ENCODE measurements at regions not wholly inside any gene's neighbourhood (a gene's known extent, or its start where the extent isn't known, plus 50 kb on each side); places are given as distances from the start of the nearest gene placed in this dataset.
"Not testable (repeated sequence)": the region's sequence is repeated elsewhere in the genome, so short reads cannot be mapped to it uniquely, and the experiment has no call there.

DNA sequence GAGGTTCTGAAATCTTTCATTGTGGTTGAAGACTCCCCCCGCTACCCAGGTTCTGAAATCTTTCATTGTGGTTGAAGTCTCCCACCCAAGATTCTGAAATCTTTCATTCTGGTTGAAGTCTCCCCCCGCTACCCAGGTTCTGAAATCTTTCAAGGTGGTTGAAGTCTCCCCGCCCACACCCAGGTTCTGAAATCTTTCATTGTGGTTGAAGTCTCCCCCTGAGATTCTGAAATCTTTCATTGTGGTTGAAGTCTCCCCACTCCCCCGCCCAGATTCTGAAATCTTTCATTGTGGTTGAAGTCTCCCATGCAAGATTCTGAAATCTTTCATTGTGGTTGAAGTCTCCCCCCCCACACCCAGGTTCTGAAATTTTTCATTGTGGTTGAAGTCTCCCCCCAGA is 916.6 kb downstream of the BRD1 start:
- DNase-seq (ENCODE audit: extremely low read depth in 1 of 2, low read depth in 1 of 2), result not testable (repeated sequence)

DNA sequence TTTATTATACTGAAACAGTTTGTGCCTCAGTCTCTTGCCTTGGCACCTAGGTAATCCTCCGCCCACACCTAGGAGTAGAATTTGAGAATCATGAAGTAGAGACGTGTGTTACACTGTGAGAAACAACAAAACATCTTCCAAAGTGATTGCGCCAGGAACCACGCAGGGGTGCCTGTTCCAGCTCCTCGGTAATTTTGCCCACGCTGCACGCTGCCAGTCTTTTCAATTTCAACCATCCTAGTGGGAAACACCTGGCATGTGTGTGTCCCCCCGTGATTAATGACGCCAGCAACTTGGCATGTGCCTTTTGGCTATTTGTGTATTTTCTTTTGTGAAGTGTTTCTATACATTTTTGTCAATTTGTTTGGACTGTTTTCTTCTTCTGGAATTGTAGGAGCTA is 919.1 kb downstream of the BRD1 start:
- DNase-seq (ENCODE audit: extremely low read depth in 1 of 2, low read depth in 1 of 2), result no peak

DNA sequence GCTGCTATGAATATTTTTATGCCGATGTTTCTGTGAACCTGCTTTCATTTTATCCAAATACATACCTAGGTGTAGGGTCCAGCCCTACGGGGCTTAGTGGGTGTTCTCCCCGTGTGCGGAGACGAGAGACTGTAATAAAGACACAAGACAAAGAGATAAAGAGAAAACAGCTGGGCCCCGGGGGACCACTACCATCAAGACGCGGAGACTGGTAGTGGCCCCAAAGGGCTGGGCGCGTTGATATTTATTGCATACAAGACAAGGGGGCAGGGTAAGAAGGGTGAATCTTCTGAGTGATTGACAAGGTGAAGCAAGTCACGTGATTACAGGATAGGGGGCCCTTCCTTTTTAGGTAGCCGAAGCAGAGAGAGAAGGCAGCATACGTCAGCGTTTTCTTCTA is 920.1 kb downstream of the BRD1 start:
- DNase-seq (ENCODE audit: extremely low read depth in 1 of 2, low read depth in 1 of 2), result no peak

DNA sequence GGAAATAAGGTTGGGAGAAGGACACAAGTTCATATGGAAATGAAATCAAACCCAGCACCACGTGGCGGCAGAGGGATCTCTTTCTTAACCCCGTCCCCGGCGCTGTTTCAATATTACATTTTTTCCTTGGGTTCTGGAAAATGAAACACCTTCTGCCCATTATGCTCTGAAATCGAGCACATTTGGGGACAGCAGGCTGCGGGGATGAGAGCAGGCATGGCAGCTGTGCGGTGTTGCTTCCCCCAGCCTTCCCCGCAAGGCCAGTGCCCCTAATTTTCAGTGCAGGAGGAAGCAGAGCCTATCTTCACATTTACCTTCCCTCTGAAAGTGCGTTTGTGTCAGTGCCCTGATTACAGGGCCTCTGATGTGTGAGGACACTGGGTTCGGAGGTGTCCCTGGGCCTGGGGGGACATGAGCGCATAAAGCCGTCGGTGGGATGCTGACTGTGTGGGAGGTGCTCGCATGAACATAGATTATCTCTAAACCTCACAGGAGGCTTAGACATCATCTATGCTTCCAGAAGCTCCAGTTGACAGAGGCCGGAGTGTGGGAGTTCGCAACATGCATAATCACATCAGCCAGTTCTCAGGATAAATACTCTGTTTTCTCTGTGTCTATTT is 921.3 kb downstream of the BRD1 start:
- no peak for DNase-seq (ENCODE audit: extremely low read depth in 1 of 2, low read depth in 1 of 2)

DNA sequence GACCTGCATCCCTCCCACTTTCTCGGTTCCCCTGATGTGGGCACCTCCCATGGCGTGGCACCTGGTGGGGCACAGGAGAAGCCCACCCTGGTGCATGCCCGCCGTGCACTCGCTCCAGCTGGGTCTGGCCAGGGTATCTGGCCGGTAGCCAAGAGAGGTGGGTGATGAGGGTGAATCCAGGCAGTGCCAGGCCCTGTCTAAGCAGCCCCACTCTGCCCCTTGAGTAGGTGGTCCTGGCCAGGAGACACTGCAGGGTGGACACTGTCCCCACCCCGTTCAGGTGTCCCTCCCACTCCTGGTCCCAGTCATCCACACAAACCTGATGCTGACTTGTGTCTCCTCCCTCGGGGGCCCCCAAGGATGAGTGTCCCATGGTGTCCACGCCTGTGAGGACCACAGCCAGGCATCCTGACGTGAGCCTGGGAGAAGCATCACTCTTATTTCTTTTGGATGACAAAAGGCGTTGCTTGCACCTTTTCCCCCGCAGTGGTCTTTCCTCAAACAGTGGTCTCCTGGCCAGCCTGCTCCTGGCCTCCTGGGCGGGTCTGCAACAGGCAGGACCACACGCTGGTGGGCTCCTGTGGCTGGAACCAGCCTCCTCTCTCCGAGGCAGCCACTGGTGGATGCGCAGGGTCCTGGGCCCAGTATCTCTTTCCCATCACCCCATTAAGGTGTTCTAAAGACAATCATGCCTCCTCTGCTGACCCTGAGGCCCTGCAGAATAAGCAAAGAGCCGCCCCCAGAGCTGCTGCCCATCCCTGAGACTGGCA is 922.3 kb downstream of the BRD1 start:
- no peak for DNase-seq (ENCODE audit: extremely low read depth in 1 of 2, low read depth in 1 of 2)

DNA sequence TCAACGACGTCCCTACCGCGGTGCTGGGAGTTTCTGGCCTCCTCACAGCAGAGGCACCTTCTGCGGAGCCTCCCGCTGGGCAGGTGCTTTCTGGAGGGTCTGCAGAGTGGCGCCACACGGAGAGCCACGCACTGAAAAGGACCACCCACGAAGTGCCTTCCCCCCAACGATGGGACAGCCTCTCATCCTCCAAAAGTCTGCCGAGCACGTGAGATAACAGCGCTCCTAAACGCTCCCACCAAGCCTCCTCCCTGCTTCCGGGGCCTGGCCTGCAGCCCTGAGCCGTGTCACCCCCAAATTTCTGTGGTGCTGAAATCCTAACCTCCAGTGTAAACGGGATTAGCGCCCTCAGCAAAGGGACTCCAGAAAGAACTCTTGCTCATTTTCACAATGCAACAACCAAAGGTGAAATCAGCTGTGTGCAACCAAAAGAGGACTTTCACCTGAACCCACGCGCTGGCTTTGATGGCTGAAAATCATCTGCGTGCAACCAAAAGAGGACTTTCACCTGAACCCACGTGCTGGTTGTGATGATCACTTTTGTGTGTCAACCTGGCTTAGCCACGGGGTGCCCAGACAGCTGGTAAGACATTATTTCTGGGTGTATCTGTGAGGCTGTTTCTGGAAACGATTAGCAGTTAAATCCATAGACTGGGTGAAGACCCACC is 924.6 kb downstream of the BRD1 start:
- DNase-seq (ENCODE audit: extremely low read depth in 1 of 2, low read depth in 1 of 2), result no peak

DNA sequence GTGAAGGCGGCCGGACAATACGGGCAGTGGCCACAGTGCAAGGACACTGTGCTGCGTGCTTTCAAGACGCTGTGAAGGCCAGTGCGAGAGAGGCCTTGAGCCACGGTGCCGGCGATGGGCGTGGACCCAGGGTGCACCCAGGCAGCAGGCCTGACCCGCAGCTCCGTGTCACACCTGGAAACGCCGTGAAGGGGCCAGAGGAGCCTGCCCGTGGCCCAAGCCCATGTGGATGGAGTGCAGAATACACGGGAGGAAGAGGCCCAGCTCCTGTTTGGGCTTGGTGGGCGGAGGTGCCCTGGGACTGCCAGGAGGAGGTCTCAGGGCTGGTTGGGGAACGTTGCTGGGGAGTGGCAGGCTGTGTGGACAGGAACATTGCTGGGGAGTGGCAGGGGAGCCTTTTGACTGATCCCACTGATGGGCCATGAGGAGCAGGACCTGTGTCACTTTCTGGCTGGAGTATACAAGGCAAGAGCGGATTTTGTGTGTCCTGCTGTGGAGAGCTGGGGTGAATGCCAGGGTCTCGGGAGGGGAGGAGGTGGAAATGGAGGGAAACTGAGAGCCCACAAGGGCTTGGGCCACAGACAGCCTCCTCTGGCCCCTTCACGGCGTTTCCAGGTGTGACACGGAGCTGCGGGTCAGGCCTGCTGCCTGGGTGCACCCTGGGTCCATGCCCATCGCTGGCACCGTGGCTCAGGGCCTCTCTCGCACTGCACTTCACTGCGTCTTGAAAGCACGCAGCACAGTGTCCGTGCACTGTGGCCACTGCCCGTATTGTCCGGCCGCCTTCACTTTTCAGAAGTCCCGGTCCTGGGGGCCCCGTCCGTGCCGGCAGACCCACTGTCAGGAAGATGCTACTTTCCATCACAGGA is 925.4 kb downstream of the BRD1 start:
- no peak for DNase-seq (ENCODE audit: extremely low read depth in 1 of 2, low read depth in 1 of 2)

DNA sequence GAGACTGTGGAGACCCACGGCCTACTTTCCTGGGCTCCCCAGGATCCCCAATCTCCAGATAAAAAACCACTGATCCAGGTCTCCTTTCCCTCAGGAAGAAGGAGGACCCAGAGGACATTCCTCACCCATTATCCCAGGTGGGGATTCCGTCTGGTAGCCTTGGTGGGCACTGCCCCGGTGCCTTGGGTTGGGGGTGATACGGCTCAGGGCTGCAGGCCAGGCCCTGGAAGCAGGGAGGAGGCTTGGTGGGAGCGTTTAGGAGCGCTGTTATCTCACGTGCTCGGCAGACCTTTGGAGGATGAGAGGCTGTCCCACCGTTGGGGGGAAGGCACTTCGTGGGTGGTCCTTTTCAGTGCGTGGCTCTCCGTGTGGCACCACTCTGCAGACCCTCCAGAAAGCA is 926.3 kb downstream of the BRD1 start:
- no peak for DNase-seq (ENCODE audit: extremely low read depth in 1 of 2, low read depth in 1 of 2)

DNA sequence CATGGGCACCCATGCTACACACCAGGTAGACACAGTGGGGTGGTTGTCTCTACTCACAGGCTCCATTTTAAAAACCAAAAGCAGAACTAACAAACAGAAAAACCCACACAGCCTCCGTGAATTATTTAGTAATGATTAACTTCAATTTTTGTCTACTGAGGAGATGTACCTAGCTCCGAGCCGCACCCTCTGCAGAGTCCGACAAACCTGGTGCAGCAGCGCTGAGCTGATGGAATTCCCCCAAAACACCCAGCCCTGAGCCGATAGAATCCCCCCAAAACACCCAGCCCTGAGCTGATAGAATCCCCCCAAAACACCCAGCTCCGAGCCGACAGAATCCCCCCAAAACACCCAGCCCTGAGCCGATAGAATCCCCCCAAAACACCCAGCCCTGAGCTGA is 927.0 kb downstream of the BRD1 start:
- no peak for DNase-seq (ENCODE audit: extremely low read depth in 1 of 2, low read depth in 1 of 2)

DNA sequence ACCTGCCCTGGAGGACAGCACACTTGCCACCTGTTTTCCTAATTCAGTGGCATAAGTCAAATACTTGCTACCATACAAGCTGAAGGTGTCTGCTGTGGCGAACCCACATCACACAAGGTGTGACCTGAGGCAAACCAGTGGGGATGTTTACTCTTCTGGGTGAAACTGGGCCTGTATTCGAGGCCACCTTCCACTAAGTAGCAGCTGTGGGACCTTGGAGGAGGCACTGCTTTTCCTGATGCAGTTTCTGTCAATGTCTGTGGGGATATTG is 927.4 kb downstream of the BRD1 start:
- DNase-seq (ENCODE audit: extremely low read depth in 1 of 2, low read depth in 1 of 2), result no peak

DNA sequence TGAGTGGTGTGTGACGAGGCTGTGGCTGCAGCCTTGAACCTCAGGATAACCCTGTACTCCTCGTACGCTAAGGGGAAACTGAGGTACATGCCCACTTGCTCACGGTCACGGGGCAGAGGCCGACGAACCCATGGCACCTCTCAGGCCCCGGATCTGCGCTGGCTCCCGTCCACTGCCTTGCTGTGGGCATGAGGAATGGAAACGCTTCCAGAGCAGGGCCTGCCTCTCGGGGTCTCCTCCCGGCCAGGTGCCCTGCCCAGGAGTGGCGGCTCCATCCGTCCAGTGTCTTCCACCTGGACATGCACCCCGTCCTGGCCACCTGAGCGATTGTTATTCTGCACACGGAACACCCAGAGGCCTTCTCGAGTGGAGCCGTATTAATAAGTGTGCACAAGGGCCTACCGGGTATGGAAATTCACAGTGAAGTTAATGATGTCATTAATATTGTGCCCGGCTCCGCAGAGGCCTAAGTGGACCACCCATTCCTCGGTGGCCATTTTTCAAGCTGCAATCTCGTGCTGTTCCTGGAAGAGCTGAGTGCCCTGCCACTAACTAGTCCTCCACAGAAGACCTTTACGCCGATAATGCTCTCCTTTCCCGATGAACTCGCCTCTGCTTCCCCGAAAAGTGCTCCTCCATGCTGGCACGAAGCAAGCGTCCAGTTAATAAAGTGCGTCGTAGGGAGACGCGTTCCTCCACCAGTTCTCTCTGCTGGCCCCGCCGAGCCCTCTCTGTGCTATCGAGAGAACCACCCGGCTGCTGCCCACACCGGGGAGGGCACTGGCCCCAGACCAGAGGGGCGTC is 927.9 kb downstream of the BRD1 start:
- DNase-seq (ENCODE audit: extremely low read depth in 1 of 2, low read depth in 1 of 2), result no peak

DNA sequence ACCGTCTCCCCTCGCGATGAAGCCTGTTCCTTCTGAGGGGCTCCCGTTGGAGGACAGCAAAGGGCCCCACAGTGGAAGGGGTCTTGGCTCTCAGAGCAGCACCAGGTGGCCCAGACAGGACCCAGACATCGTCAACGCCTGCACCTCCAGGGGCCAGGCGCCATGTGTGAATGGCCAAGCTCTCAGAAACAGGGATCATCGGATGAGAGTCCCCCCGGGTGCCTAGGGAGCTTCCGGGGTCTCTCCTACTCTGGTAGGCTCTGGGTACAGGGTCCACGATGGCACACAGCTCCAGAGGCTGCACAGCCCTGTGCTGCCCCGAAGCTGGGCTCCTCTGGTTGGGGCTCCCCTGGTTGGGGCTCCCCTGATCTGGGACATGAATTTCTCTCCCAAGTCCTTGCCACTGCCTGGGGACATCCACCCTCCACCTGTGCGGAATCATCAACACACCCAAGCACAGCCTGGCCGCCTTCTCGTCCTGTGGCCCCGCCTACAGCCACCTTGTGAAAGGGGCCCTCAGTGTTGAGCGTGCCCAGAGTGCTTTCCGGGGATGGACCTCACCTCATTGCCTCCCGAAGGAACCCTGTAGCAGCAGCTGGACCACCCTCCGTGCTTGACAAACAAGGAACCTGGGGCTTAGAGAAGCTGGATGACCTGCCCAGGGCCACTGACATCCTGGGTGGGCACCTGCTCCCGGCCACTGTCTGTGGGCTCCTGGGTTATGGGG is 929.0 kb downstream of the BRD1 start:
- DNase-seq (ENCODE audit: extremely low read depth in 1 of 2, low read depth in 1 of 2), result no peak

DNA sequence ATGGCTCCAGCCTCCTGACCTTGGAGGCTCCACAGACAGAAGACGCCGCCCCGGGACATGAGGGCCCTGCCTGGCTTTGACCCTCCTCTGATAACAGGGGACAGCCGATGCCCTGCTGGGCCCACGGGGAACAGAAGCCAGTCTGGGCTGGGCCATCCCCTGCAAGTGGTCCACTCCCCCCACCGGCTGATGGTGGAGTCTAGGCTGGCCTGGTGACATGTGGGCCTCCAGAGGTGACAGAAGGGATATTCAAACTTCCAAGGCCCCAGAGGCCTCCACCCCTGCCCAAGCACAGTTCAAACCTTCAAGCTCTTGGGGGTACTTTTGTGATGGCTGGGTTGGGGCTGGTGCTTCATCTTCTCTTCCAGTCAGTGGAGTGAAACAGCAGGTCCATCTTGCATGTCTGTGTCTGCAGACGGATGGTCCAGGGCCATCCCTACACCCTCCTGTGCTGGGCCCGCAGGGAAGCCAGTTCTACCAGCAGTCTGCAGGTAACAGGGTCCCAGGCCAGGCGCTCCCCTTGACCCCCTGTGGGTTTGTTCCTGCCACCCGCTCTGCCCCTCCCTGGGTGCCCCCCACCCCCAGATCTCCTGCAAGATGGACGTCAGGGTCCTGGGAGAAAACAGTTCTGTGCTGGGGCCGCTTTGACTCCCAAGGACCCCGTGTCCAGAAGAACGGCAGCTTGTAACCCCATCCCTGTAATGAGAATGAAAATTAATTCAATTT is 929.9 kb downstream of the BRD1 start:
- no peak for DNase-seq (ENCODE audit: extremely low read depth in 1 of 2, low read depth in 1 of 2)

DNA sequence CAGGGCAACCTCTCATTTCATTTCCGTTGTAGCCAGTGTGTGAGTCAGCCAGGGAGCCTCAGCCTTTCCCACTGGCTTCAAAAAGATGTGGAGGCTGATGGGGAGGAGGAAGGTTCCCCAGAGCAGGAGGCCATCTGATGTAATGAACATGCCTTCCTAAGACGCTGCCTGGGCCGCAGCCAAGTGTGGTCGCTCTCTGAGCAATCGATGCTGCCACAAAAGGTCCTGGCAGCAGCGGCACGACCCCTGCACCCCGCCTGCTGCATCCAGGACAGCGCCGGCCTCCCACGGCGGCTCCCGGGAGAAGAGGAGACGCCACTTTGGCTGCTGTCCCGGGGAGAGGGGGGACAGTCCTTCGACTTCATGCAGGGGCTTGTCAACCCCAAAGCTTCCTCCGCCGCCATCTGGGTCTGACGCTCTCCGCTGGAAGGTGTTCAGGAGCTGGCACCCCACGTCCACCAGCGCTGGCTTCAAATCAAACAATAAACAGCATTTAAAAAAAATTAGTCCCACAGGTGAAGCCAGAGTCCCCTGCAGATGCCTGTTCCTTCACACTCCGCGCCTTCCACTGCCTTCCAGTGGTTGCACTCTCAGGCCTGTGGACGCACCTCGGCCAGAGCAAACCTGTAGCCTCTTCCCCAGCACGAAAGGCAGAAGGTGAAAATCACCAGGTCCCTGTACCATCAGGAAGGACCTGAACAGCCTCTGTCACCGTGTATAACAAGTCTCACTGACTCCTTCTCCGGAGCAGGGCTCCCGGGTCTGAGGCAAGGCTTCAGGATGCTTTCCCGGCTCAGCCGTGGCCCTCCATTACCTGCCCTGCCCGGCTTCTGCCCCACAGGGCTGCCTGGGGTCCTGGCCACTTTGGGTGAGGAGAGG is 930.7 kb downstream of the BRD1 start:
- no peak for DNase-seq (ENCODE audit: extremely low read depth in 1 of 2, low read depth in 1 of 2)

DNA sequence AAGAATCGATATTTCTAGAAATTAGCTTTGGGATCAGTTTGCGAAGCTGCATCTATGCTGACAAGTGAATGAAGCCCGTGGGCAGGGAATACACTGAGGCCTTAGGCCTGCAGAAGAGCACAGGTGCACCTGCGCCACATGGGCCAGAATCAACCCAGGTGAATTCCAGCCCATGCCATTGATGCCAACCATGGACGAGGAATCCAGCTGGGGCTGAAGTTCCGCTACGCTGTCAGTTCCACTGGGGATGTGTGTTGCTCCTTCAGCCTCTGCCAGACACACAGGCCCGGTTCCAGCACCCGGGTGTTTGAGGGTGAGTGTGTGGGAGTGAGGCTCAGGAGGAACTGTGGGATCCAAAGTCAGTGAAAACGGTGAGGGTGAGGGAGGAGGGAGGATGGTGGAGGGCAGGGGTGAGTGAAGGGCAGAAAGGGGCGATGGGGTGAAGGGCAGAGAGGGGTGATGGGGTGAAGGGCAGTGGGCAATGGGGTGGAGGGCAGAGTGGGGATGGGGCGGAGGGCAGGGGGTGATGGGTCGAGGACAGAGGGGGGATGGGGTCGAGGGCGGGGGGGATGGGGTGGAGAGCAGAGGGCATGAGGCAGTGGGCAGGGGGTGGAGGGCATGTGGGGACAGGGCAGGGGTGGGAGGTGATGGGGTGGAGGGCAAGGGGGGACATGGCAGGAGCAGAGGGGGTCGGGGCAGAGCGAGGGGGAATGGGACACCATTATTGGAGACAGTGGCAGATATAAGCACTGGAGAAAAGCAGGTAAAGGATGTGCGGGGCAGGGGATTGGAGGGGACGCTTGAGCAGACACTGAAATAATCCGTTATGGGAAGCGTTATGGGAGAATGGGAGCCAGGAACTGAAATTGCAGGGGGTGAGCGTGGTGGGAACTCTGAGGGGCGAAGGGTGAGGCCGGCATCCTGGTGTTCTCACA is 931.6 kb downstream of the BRD1 start:
- no peak for DNase-seq (ENCODE audit: extremely low read depth in 1 of 2, low read depth in 1 of 2)

DNA sequence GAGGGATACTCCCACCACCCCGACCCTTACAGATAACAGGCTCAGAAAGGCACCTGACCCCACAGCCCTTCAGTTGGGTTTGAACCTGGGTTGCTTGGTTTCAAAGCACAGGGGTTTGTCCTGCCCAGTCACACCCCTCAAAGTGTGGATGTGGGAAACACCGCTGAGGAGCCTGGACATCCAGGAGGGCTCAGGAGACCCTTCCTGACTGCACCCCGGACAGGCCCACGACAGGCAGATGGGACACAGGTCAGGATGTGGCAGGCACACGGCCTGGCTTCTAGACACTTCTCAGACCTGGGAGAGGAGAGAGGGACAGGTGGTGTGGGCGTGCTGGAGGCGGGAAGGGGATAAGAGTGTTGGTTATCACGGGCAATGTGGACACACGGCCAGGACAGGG is 932.3 kb downstream of the BRD1 start:
- no peak for DNase-seq (ENCODE audit: extremely low read depth in 1 of 2, low read depth in 1 of 2)

DNA sequence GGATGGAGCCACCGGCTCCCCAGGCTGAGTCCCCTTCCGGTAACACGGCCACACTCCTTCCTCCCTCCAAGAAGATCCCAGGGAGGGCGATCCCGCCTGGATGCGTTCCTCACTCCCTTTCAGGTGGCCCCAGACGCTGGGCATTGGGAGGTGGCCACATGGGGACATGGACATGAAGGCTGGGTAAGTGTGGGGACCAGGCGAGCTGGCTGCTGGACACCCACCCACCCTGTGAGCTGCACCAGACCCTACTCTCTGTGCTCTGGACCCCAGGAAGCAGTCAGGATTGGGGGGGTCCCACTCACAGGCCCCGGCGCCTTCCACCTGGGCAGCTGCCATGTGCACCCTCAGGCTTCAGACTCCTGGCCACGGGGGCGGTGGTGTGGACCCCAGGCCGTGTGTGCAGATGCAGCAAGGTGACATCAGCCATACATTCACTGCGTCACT is 932.8 kb downstream of the BRD1 start:
- DNase-seq (ENCODE audit: extremely low read depth in 1 of 2, low read depth in 1 of 2), result no peak
